ENCODE measurements at regions not wholly inside any gene's neighbourhood (a gene's known extent, or its start where the extent isn't known, plus 50 kb on each side); places are given as distances from the start of the nearest gene placed in this dataset.
"Not testable (repeated sequence)": the region's sequence is repeated elsewhere in the genome, so short reads cannot be mapped to it uniquely, and the experiment has no call there.

- Histone ChIP-seq H3K36me3 (no peaks in the 10 kb centered on the region), H3K9me3 (peaks cover 7% of the 10 kb centered on the region), H3K9ac (no peak overlapping the region), H3K27me3 (no peaks in the 10 kb centered on the region), H3K4me3 (no peak overlapping the region), H4K20me1 (no peaks in the 10 kb centered on the region), H3K4me1 (no peaks in the 10 kb centered on the region), H3K4me2 (no peak overlapping the region), H3K27ac (no peak overlapping the region)
- no peak for TF ChIP-seq Cebpa-rat (IDR thresholded peaks at IDR 0.05)
Observed at GRCh38 chr1:242839101-242839500, 314.6 kb upstream of the PLD5 start.

- Histone ChIP-seq H3K27ac (no peak overlapping the region), H4K20me1 (no peaks in the 10 kb centered on the region), H3K4me3 (no peak overlapping the region), H3K4me2 (no peak overlapping the region), H3K9ac (no peak overlapping the region), H3K36me3 (no peaks in the 10 kb centered on the region), H3K9me3 (no peaks in the 10 kb centered on the region), H3K4me1 (no peaks in the 10 kb centered on the region), H3K27me3 (no peaks in the 10 kb centered on the region)
- no peak for TF ChIP-seq Cebpa-rat (IDR thresholded peaks at IDR 0.05)
Observed at GRCh38 chr1:242836423-242836822, 311.9 kb upstream of the PLD5 start.

GRCh38 chr1:242828828-242829227 is 304.3 kb upstream of the PLD5 start:
- no peak overlapping the region for H3K9ac ChIP-seq
- no peaks in the 10 kb centered on the region for H3K9me3 ChIP-seq
- no peak overlapping the region for H3K4me3 ChIP-seq
- H3K36me3 ChIP-seq: no peaks in the 10 kb centered on the region
- no peak overlapping the region for H3K27ac ChIP-seq
- no peaks in the 10 kb centered on the region for H4K20me1 ChIP-seq
- no peak for TF ChIP-seq Cebpa-rat (IDR thresholded peaks at IDR 0.05)
- H3K27me3 ChIP-seq: no peaks in the 10 kb centered on the region
- H3K4me1 ChIP-seq: no peaks in the 10 kb centered on the region
- no peak overlapping the region for H3K4me2 ChIP-seq

- H4K20me1 ChIP-seq: no peaks in the 10 kb centered on the region
- H3K36me3 ChIP-seq: no peaks in the 10 kb centered on the region
Observed at GRCh38 chr1:242828199-242828598, 303.7 kb upstream of the PLD5 start.

GRCh38 chr1:242827538-242827937 is 303.0 kb upstream of the PLD5 start:
- no peak overlapping the region for H3K27ac ChIP-seq
- H3K4me1 ChIP-seq: no peaks in the 10 kb centered on the region
- no peaks in the 10 kb centered on the region for H3K27me3 ChIP-seq
- H3K9ac ChIP-seq: no peak overlapping the region
- no peak overlapping the region for H3K4me2 ChIP-seq
- H4K20me1 ChIP-seq: no peaks in the 10 kb centered on the region
- H3K9me3 ChIP-seq: no peaks in the 10 kb centered on the region
- no peak overlapping the region for H3K4me3 ChIP-seq
- TF ChIP-seq Cebpa-rat (IDR thresholded peaks at IDR 0.05): no peak
- no peaks in the 10 kb centered on the region for H3K36me3 ChIP-seq

More at GRCh38 chr1:242828199-242828598, 303.7 kb upstream of the PLD5 start:
- H3K27ac ChIP-seq: no peak overlapping the region
- H3K9ac ChIP-seq: no peak overlapping the region
- H3K4me3 ChIP-seq: no peak overlapping the region
- H3K27me3 ChIP-seq: no peaks in the 10 kb centered on the region
- H3K4me2 ChIP-seq: no peak overlapping the region
- no peak for TF ChIP-seq Cebpa-rat (IDR thresholded peaks at IDR 0.05)
- no peaks in the 10 kb centered on the region for H3K4me1 ChIP-seq
- no peaks in the 10 kb centered on the region for H3K9me3 ChIP-seq

- H3K9ac ChIP-seq: no peak overlapping the region
- TF ChIP-seq Cebpa-rat (IDR thresholded peaks at IDR 0.05): no peak
- no peaks in the 10 kb centered on the region for H3K36me3 ChIP-seq
- H3K27me3 ChIP-seq: no peaks in the 10 kb centered on the region
- no peak overlapping the region for H3K4me2 ChIP-seq
- no peaks in the 10 kb centered on the region for H3K4me1 ChIP-seq
- no peak overlapping the region for H3K4me3 ChIP-seq
- H3K9me3 ChIP-seq: no peaks in the 10 kb centered on the region
- no peak overlapping the region for H3K27ac ChIP-seq
- H4K20me1 ChIP-seq: no peaks in the 10 kb centered on the region
Observed at GRCh38 chr1:242826701-242827336, 302.3 kb upstream of the PLD5 start.

- no peak overlapping the region for H3K4me3 ChIP-seq
- no peaks in the 10 kb centered on the region for H3K4me1 ChIP-seq
- no peaks in the 10 kb centered on the region for H3K36me3 ChIP-seq
- no peaks in the 10 kb centered on the region for H4K20me1 ChIP-seq
- no peaks in the 10 kb centered on the region for H3K9me3 ChIP-seq
- TF ChIP-seq Cebpa-rat (IDR thresholded peaks at IDR 0.05): no peak
- H3K4me2 ChIP-seq: no peak overlapping the region
- H3K27ac ChIP-seq: no peak overlapping the region
- H3K9ac ChIP-seq: no peak overlapping the region
- no peaks in the 10 kb centered on the region for H3K27me3 ChIP-seq
Observed at GRCh38 chr1:242824435-242824834, 299.9 kb upstream of the PLD5 start.

- no peak overlapping the region for H3K9ac ChIP-seq
- no peak overlapping the region for H3K4me3 ChIP-seq
- H3K27me3 ChIP-seq: no peaks in the 10 kb centered on the region
- no peak overlapping the region for H3K4me2 ChIP-seq
- H3K27ac ChIP-seq: no peak overlapping the region
- H3K9me3 ChIP-seq: no peaks in the 10 kb centered on the region
- no peak for TF ChIP-seq Cebpa-rat (IDR thresholded peaks at IDR 0.05)
- no peaks in the 10 kb centered on the region for H4K20me1 ChIP-seq
- peaks cover 5% of the 10 kb centered on the region; the same call in 1 of the 2 replicates for H3K4me1 ChIP-seq
- H3K36me3 ChIP-seq: no peaks in the 10 kb centered on the region
Observed at GRCh38 chr1:242813490-242814091, 289.1 kb upstream of the PLD5 start.

- no peak overlapping the region for H3K9ac ChIP-seq
- H3K4me2 ChIP-seq: no peak overlapping the region
- H3K27me3 ChIP-seq: no peaks in the 10 kb centered on the region
Observed at GRCh38 chr1:242811092-242811840, 286.8 kb upstream of the PLD5 start.

GRCh38 chr1:242806324-242806723 is 281.8 kb upstream of the PLD5 start:
- Histone ChIP-seq H3K4me3 (no peak overlapping the region), H3K9ac (no peak overlapping the region), H3K4me2 (no peak overlapping the region), H3K4me1 (no peaks in the 10 kb centered on the region), H3K27ac (no peak overlapping the region), H3K9me3 (no peaks in the 10 kb centered on the region), H3K27me3 (no peaks in the 10 kb centered on the region), H3K36me3 (no peaks in the 10 kb centered on the region), H4K20me1 (no peaks in the 10 kb centered on the region)
- TF ChIP-seq Cebpa-rat (IDR thresholded peaks at IDR 0.05): no peak

More at GRCh38 chr1:242811092-242811840, 286.8 kb upstream of the PLD5 start:
- Histone ChIP-seq H3K9me3 (no peaks in the 10 kb centered on the region), H3K36me3 (no peaks in the 10 kb centered on the region), H3K4me3 (no peak overlapping the region), H3K4me1 (peaks cover 5% of the 10 kb centered on the region; the same call in 1 of the 2 replicates), H4K20me1 (no peaks in the 10 kb centered on the region), H3K27ac (no peak overlapping the region)
- TF ChIP-seq Cebpa-rat (IDR thresholded peaks at IDR 0.05): no peak

- not testable (repeated sequence) for H3K36me3 ChIP-seq, H3K4me2 ChIP-seq, H3K27me3 ChIP-seq, H3K4me3 ChIP-seq, H4K20me1 ChIP-seq, H3K9ac ChIP-seq, H3K9me3 ChIP-seq, H3K27ac ChIP-seq, H3K4me1 ChIP-seq
Observed at GRCh38 chr1:242805360-242805759, 280.9 kb upstream of the PLD5 start.
